ENCODE measurements at regions not wholly inside any gene's neighbourhood (a gene's known extent, or its start where the extent isn't known, plus 50 kb on each side); places are given as distances from the start of the nearest gene placed in this dataset.

DNA sequence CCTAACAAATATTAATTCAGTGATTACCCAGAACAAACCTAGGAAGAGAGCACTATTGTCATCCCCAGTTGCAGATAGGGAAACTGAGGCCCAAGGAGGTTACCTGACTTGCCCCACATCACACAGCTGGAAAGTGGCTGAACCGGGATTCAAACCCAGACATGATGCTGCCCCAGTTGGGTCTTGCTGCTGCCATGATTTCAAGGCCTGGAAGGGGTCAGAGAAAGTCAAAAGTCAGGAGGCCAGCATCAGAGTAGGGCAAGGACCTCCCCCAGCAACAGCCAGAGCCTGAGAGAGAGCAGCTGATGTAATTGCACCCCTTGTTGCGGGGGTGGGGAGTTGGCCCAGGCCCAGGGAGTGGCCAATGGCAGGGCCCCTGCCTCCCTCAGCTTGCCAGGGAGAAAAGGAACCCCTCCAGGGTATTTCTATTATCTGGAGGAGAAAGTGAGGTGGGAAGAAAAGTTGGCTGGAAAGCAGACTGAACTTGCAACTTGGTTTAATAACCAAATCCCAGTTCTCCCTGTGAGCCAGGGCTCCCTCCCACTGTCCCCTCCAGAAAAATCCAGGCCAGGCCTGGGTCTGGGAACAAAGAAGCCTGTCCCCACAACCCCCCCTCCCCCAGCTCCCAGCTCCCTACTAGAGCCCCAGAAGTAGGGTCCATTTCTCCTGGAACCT lies 83.6 kb downstream of the MRPL14 start (continued):
- TF ChIP-seq, protein P1, sequence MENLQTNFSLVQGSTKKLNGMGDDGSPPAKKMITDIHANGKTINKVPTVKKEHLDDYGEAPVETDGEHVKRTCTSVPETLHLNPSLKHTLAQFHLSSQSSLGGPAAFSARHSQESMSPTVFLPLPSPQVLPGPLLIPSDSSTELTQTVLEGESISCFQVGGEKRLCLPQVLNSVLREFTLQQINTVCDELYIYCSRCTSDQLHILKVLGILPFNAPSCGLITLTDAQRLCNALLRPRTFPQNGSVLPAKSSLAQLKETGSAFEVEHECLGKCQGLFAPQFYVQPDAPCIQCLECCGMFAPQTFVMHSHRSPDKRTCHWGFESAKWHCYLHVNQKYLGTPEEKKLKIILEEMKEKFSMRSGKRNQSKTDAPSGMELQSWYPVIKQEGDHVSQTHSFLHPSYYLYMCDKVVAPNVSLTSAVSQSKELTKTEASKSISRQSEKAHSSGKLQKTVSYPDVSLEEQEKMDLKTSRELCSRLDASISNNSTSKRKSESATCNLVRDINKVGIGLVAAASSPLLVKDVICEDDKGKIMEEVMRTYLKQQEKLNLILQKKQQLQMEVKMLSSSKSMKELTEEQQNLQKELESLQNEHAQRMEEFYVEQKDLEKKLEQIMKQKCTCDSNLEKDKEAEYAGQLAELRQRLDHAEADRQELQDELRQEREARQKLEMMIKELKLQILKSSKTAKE (CRISPR knock-in tag; IDR thresholded peaks at IDR 0.05; ENCODE audit: borderline replicate concordance), result no peak
- TF ChIP-seq ZNF678 (CRISPR knock-in tag; IDR thresholded peaks at IDR 0.05), result no peak

DNA sequence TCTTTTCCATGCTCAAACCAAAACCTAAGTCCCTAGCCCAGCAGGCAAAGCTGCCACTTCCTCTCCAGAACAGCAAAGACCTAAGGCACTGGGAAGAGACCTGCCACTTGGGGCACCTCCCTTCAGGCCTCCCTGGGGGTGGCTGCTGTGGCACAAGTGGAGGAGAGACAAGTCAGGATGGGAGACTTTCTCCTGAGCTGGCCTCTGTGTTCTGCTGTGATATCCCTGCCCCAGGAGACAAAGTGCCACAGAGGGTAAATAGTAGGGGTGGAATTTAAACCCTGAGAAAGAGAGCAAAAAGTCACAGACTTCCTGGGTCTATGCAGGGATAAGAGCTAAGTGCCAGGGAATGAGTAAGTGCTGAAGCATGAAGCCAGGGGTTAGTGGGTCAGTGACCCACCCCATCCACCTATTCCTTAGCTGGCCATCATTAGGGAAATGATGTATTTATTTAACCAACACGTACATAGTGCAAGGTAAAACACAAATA lies 84.2 kb downstream of the MRPL14 start:
- DNase-seq (ENCODE audit: low spot score) (peak; percentile 30), FAIRE-seq (peak; percentile 40), ATAC-seq (peak; percentile 26)
- Histone ChIP-seq H4K20me1 (ENCODE audit: insufficient read depth, low read length) (no peaks in the 10 kb centered on the region), H3K4me3 (replicated peaks in 1 of 3; ENCODE audit: insufficient read depth in 1 of 3, low read depth in 2 of 3, low read length in 3 of 3) (peak overlapping the region in 2 of 3 experiments; percentile 6 to 41; a peak in 3 of 6 replicates), H3K4me2 (ENCODE audit: low read depth, low read length) (peak overlapping the region; percentile 59), H3K79me2 (ENCODE audit: insufficient read depth, low read length) (no peaks in the 10 kb centered on the region), H3K4me1 (ENCODE audit: insufficient read depth, low read length) (peaks cover 37% of the 10 kb centered on the region), H2AFZ (ENCODE audit: low read length) (no peak overlapping the region), H3K9ac (ENCODE audit: insufficient read depth, low read depth, low read length) (no peak overlapping the region; the same call in 1 of the 2 replicates), H3K27me3 (ENCODE audit: control insufficient read depth in 1 of 2, insufficient read depth in 2 of 2, low read length in 2 of 2) (peaks cover 1 to 16% of the 10 kb centered on the region in 2 experiments), H3K36me3 (replicated peaks in 1 of 2; ENCODE audit: control insufficient read depth in 1 of 2, insufficient read depth in 2 of 2, low read length in 2 of 2) (no peaks in the 10 kb centered on the region), H3K9me3 (ENCODE audit: low read length) (no peaks in the 10 kb centered on the region), H3K27ac (ENCODE audit: extremely low read length, insufficient read depth, low read length) (no peak overlapping the region)
- intact Hi-C loops (cut with micrococcal nuclease; ENCODE audit: unreplicated experiment) (loop anchor here (5.0 kb wide), 1 partner anchor 51 kb away; no protein-coding TSS in a partner anchor), in situ Hi-C loops (cut with HindIII; ENCODE audit: extremely low pct_ligation_motif_present, low pct_unique_long_range_greater_than_20kb) (no loop called here)
- CTCF ChIA-PET (ENCODE audit: low intra/inter-chr PET ratio, low total read pairs), result no interaction called here
- POLR2A ChIA-PET, result interaction anchor here (1.1 to 1.7 kb wide), 2 partner anchors 8 to 15 kb away, joined by 3 read pairs; no protein-coding TSS in a partner anchor
- 0% methylated on average over 1 of the region's 1 CpG for WGBS (ENCODE audit: low lambda C conversion rate)
- no TSS peak for BruUV-seq (replicated peaks)
- TF ChIP-seq PAF1 (CRISPR knock-in tag; IDR thresholded peaks at IDR 0.05) (no peak), ESRRA (CRISPR knock-in tag; IDR thresholded peaks at IDR 0.05; ENCODE audit: low read depth) (no peak), ZNF558 (CRISPR knock-in tag; IDR thresholded peaks at IDR 0.05; ENCODE audit: borderline replicate concordance) (no peak), HNF4G (IDR thresholded peaks at IDR 0.05; ENCODE audit: borderline replicate concordance, low read depth, low read length) (peak; percentile 55; the same call in 1 of the 2 replicates), HNF4G (CRISPR knock-in tag; IDR thresholded peaks at IDR 0.05; ENCODE audit: borderline replicate concordance, low read depth) (no peak; the same call in 1 of the 2 replicates), TOE1 (CRISPR knock-in tag; IDR thresholded peaks at IDR 0.05) (no peak), BHLHE40 (IDR thresholded peaks at IDR 0.05; ENCODE audit: low read length) (no peak), SALL1 (CRISPR knock-in tag; IDR thresholded peaks at IDR 0.05) (peak; percentile 36; the same call in 1 of the 2 replicates)
- TF ChIP-seq, protein P2, sequence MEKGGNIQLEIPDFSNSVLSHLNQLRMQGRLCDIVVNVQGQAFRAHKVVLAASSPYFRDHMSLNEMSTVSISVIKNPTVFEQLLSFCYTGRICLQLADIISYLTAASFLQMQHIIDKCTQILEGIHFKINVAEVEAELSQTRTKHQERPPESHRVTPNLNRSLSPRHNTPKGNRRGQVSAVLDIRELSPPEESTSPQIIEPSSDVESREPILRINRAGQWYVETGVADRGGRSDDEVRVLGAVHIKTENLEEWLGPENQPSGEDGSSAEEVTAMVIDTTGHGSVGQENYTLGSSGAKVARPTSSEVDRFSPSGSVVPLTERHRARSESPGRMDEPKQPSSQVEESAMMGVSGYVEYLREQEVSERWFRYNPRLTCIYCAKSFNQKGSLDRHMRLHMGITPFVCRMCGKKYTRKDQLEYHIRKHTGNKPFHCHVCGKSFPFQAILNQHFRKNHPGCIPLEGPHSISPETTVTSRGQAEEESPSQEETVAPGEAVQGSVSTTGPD (CRISPR knock-in tag; IDR thresholded peaks at IDR 0.05), result no peak
- TF ChIP-seq, protein P3, sequence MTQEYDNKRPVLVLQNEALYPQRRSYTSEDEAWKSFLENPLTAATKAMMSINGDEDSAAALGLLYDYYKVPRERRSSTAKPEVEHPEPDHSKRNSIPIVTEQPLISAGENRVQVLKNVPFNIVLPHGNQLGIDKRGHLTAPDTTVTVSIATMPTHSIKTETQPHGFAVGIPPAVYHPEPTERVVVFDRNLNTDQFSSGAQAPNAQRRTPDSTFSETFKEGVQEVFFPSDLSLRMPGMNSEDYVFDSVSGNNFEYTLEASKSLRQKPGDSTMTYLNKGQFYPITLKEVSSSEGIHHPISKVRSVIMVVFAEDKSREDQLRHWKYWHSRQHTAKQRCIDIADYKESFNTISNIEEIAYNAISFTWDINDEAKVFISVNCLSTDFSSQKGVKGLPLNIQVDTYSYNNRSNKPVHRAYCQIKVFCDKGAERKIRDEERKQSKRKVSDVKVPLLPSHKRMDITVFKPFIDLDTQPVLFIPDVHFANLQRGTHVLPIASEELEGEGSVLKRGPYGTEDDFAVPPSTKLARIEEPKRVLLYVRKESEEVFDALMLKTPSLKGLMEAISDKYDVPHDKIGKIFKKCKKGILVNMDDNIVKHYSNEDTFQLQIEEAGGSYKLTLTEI (CRISPR knock-in tag; conservative IDR thresholded peaks at IDR 0.05), result no peak
- TF ChIP-seq, protein P4, sequence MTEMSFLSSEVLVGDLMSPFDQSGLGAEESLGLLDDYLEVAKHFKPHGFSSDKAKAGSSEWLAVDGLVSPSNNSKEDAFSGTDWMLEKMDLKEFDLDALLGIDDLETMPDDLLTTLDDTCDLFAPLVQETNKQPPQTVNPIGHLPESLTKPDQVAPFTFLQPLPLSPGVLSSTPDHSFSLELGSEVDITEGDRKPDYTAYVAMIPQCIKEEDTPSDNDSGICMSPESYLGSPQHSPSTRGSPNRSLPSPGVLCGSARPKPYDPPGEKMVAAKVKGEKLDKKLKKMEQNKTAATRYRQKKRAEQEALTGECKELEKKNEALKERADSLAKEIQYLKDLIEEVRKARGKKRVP (CRISPR knock-in tag; IDR thresholded peaks at IDR 0.05), result no peak
- TF ChIP-seq, protein P5, sequence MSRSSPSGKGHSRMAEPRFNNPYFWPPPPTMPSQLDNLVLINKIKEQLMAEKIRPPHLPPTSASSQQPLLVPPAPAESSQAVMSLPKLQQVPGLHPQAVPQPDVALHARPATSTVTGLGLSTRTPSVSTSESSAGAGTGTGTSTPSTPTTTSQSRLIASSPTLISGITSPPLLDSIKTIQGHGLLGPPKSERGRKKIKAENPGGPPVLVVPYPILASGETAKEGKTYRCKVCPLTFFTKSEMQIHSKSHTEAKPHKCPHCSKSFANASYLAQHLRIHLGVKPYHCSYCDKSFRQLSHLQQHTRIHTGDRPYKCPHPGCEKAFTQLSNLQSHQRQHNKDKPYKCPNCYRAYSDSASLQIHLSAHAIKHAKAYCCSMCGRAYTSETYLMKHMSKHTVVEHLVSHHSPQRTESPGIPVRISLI (CRISPR knock-in tag; IDR thresholded peaks at IDR 0.05; ENCODE audit: borderline replicate concordance), result no peak
